ENCODE measurements at regions not wholly inside any gene's neighbourhood (a gene's known extent, or its start where the extent isn't known, plus 50 kb on each side); places are given as distances from the start of the nearest gene placed in this dataset.

GRCh38 chr4:42806303-42806835 is 86.1 kb upstream of the GRXCR1 start:
- TF ChIP-seq MXI1 (IDR thresholded peaks at IDR 0.05; ENCODE audit: borderline replicate concordance, low read depth, low read length) = no peak
- TF ChIP-seq, protein P1, sequence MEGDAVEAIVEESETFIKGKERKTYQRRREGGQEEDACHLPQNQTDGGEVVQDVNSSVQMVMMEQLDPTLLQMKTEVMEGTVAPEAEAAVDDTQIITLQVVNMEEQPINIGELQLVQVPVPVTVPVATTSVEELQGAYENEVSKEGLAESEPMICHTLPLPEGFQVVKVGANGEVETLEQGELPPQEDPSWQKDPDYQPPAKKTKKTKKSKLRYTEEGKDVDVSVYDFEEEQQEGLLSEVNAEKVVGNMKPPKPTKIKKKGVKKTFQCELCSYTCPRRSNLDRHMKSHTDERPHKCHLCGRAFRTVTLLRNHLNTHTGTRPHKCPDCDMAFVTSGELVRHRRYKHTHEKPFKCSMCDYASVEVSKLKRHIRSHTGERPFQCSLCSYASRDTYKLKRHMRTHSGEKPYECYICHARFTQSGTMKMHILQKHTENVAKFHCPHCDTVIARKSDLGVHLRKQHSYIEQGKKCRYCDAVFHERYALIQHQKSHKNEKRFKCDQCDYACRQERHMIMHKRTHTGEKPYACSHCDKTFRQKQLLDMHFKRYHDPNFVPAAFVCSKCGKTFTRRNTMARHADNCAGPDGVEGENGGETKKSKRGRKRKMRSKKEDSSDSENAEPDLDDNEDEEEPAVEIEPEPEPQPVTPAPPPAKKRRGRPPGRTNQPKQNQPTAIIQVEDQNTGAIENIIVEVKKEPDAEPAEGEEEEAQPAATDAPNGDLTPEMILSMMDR (conservative IDR thresholded peaks at IDR 0.05; ENCODE audit: low read depth, low read length) = no peak

Measured in IMR-90 (cell line).